ENCODE measurements at regions not wholly inside any gene's neighbourhood (a gene's known extent, or its start where the extent isn't known, plus 50 kb on each side); places are given as distances from the start of the nearest gene placed in this dataset.

- intact Hi-C loops (cut with DNase I; ENCODE audit: low total_unique reads) = no loop called here
- TF ChIP-seq POLR2A (IDR thresholded peaks at IDR 0.05) (no peak), CTCF (IDR thresholded peaks at IDR 0.05 in 4 of 5, conservative IDR thresholded peaks at IDR 0.05 in 1 of 5) (no peak)
- Histone ChIP-seq H3K27me3 (no peaks in the 10 kb centered on the region), H3K4me1 (no peaks in the 10 kb centered on the region), H3K4me3 (no peak overlapping the region), H3K27ac (no peak overlapping the region), H3K9me3 (no peaks in the 10 kb centered on the region), H3K36me3 (no peaks in the 10 kb centered on the region)
- DNase-seq (no peak), ATAC-seq (no peak)
- in situ Hi-C loops (cut with MboI; ENCODE audit: low sequenced_read_pairs in 4 of 4) = no loop called here
These were observed 1054.7 kb downstream of the PDHA2 start for GRCh38 chr4:96894621-96895020.

- no peaks in the 10 kb centered on the region for H3K4me1 ChIP-seq
- H3K4me3 ChIP-seq = no peak overlapping the region
- H3K27me3 ChIP-seq = no peaks in the 10 kb centered on the region
- no peaks in the 10 kb centered on the region for H3K9me3 ChIP-seq
- intact Hi-C loops (cut with DNase I; ENCODE audit: low total_unique reads) = no loop called here
- TF ChIP-seq POLR2A (IDR thresholded peaks at IDR 0.05) (no peak), CTCF (IDR thresholded peaks at IDR 0.05 in 4 of 5, conservative IDR thresholded peaks at IDR 0.05 in 1 of 5) (no peak)
- ATAC-seq (no peak), DNase-seq (no peak)
- in situ Hi-C loops (cut with MboI; ENCODE audit: low sequenced_read_pairs in 4 of 4) = no loop called here
- no peak overlapping the region for H3K27ac ChIP-seq
- H3K36me3 ChIP-seq = no peaks in the 10 kb centered on the region
These were observed 1055.9 kb downstream of the PDHA2 start for GRCh38 chr4:96895826-96896225.

- in situ Hi-C loops (cut with MboI; ENCODE audit: low sequenced_read_pairs in 4 of 4) (no loop called here), intact Hi-C loops (cut with DNase I; ENCODE audit: low total_unique reads) (no loop called here)
- H3K4me1 ChIP-seq = no peaks in the 10 kb centered on the region
- H3K36me3 ChIP-seq = no peaks in the 10 kb centered on the region
- TF ChIP-seq POLR2A (IDR thresholded peaks at IDR 0.05) (no peak), CTCF (IDR thresholded peaks at IDR 0.05 in 4 of 5, conservative IDR thresholded peaks at IDR 0.05 in 1 of 5) (no peak)
- DNase-seq = no peak
- no peak overlapping the region for H3K4me3 ChIP-seq
- no peak for ATAC-seq
- H3K27ac ChIP-seq = no peak overlapping the region
- no peaks in the 10 kb centered on the region for H3K27me3 ChIP-seq
- H3K9me3 ChIP-seq = no peaks in the 10 kb centered on the region
These were observed 1072.8 kb downstream of the PDHA2 start for GRCh38 chr4:96912716-96913115.

GRCh38 chr4:96913441-96914080, 1073.7 kb downstream of the PDHA2 start:
- in situ Hi-C loops (cut with MboI; ENCODE audit: low sequenced_read_pairs in 4 of 4) (no loop called here), intact Hi-C loops (cut with DNase I; ENCODE audit: low total_unique reads) (no loop called here)
- DNase-seq (no peak), ATAC-seq (no peak)
- Histone ChIP-seq H3K36me3 (no peaks in the 10 kb centered on the region), H3K27ac (no peak overlapping the region), H3K27me3 (no peaks in the 10 kb centered on the region), H3K4me3 (no peak overlapping the region), H3K9me3 (no peaks in the 10 kb centered on the region), H3K4me1 (no peaks in the 10 kb centered on the region)
- TF ChIP-seq CTCF (IDR thresholded peaks at IDR 0.05 in 4 of 5, conservative IDR thresholded peaks at IDR 0.05 in 1 of 5) (no peak), POLR2A (IDR thresholded peaks at IDR 0.05) (no peak)

- intact Hi-C loops (cut with DNase I; ENCODE audit: low total_unique reads) = no loop called here
- TF ChIP-seq POLR2A (IDR thresholded peaks at IDR 0.05) = no peak
- no peak for TF ChIP-seq CTCF (IDR thresholded peaks at IDR 0.05 in 4 of 5, conservative IDR thresholded peaks at IDR 0.05 in 1 of 5)
- in situ Hi-C loops (cut with MboI; ENCODE audit: low sequenced_read_pairs in 4 of 4) = no loop called here
- no peak overlapping the region for H3K27ac ChIP-seq
- H3K27me3 ChIP-seq = no peaks in the 10 kb centered on the region
- no peak for DNase-seq
- H3K4me1 ChIP-seq = no peaks in the 10 kb centered on the region
- ATAC-seq = no peak
- H3K9me3 ChIP-seq = no peaks in the 10 kb centered on the region
- H3K4me3 ChIP-seq = no peak overlapping the region
- H3K36me3 ChIP-seq = no peaks in the 10 kb centered on the region
These were observed 1076.8 kb downstream of the PDHA2 start for GRCh38 chr4:96916711-96917110.
